Left colon (tissue), 2 donors: ENCODE measurements at regions not wholly inside any gene's neighbourhood (a gene's known extent, or its start where the extent isn't known, plus 50 kb on each side); places are given as distances from the start of the nearest gene placed in this dataset.

ENCODE experiments used
- ATAC-seq: fragments of 200-7000 bp; cut with Tn5 transposase; one replicate; pipeline ENCODE4 v1.9.1; 2020; ENCODE audit warnings: mild to moderate bottlenecking, moderate library complexity
- DNase-seq, 2 donors: peaks; one replicate each; pipeline ENCODE4 v3.0.0-alpha.2; 2020
- intact Hi-C, 2 donors: fragments of 100-400 bp; cut with DNase I in 1 of 2; cut with micrococcal nuclease in 1 of 2; formaldehyde crosslinking; loops; one replicate each; pipeline versions ENCODE4 v1.11.2 to v1.14.0; 2022; cut with DNase I, micrococcal nuclease
- donor health status: DM: no; HTN: no; CAD: no.
- donor health status: DM: yes; HTN: yes; CAD: no.

GRCh38 chr9:30116673-30117217 is 2267.7 kb upstream of the ACO1 start:
- ATAC-seq = no peak
- no peak for DNase-seq
- intact Hi-C loops = no loop called here

GRCh38 chr9:30120666-30121065 is 2263.8 kb upstream of the ACO1 start:
- DNase-seq (no peak), ATAC-seq (no peak)
- intact Hi-C loops = no loop called here

GRCh38 chr9:30121611-30122010 is 2262.8 kb upstream of the ACO1 start:
- intact Hi-C loops = no loop called here
- DNase-seq = no peak
- no peak for ATAC-seq

- intact Hi-C loops = no loop called here
- ATAC-seq (no peak), DNase-seq (no peak)
Observed at GRCh38 chr9:30125881-30126280, 2258.6 kb upstream of the ACO1 start.

- no peak for DNase-seq
- ATAC-seq = no peak
- intact Hi-C loops = no loop called here
Observed at GRCh38 chr9:30127371-30127770, 2257.1 kb upstream of the ACO1 start.

GRCh38 chr9:30140407-30140806 is 2244.0 kb upstream of the ACO1 start:
- ATAC-seq = no peak
- DNase-seq = no peak

GRCh38 chr9:30160570-30160969 is 2223.9 kb upstream of the ACO1 start:
- intact Hi-C loops = no loop called here
- ATAC-seq = no peak
- DNase-seq = no peak

More at GRCh38 chr9:30140407-30140806, 2244.0 kb upstream of the ACO1 start:
- intact Hi-C loops = no loop called here

GRCh38 chr9:30172206-30172605 is 2212.2 kb upstream of the ACO1 start:
- intact Hi-C loops = no loop called here
- no peak for DNase-seq
- no peak for ATAC-seq

- no peak for ATAC-seq
- no peak for DNase-seq
- intact Hi-C loops = no loop called here
Observed at GRCh38 chr9:30178610-30179009, 2205.8 kb upstream of the ACO1 start.

- intact Hi-C loops = no loop called here
- no peak for ATAC-seq
Observed at GRCh38 chr9:30193421-30193820, 2191.0 kb upstream of the ACO1 start.

GRCh38 chr9:30196941-30197340 is 2187.5 kb upstream of the ACO1 start:
- ATAC-seq = no peak
- intact Hi-C loops = no loop called here
- no peak for DNase-seq

More at GRCh38 chr9:30193421-30193820, 2191.0 kb upstream of the ACO1 start:
- no peak for DNase-seq

GRCh38 chr9:30197453-30197852 is 2187.0 kb upstream of the ACO1 start:
- intact Hi-C loops = no loop called here
- DNase-seq (no peak), ATAC-seq (no peak)

GRCh38 chr9:30197954-30198353 is 2186.5 kb upstream of the ACO1 start:
- ATAC-seq (peak; percentile 32), DNase-seq (no peak)
- intact Hi-C loops = no loop called here

- ATAC-seq (no peak), DNase-seq (no peak)
- intact Hi-C loops = no loop called here
Observed at GRCh38 chr9:30198463-30199309, 2185.8 kb upstream of the ACO1 start.

GRCh38 chr9:30201024-30201423 is 2183.4 kb upstream of the ACO1 start:
- ATAC-seq (no peak), DNase-seq (no peak)
- intact Hi-C loops = no loop called here

GRCh38 chr9:30235068-30235467 is 2149.4 kb upstream of the ACO1 start:
- intact Hi-C loops = no loop called here
- no peak for ATAC-seq

GRCh38 chr9:30235564-30235963 is 2148.9 kb upstream of the ACO1 start:
- intact Hi-C loops = no loop called here
- no peak for ATAC-seq
- DNase-seq = no peak

More at GRCh38 chr9:30235068-30235467, 2149.4 kb upstream of the ACO1 start:
- DNase-seq = no peak

GRCh38 chr9:30239878-30240277 is 2144.6 kb upstream of the ACO1 start:
- intact Hi-C loops = no loop called here
- ATAC-seq (no peak), DNase-seq (no peak)

GRCh38 chr9:30243467-30243866 is 2141.0 kb upstream of the ACO1 start:
- DNase-seq = no peak
- intact Hi-C loops = no loop called here
- ATAC-seq = no peak

- no peak for ATAC-seq
- DNase-seq = no peak
- intact Hi-C loops = no loop called here
Observed at GRCh38 chr9:30244877-30245276, 2139.6 kb upstream of the ACO1 start.

GRCh38 chr9:30250872-30251271 is 2133.6 kb upstream of the ACO1 start:
- intact Hi-C loops = no loop called here
- DNase-seq = no peak
- no peak for ATAC-seq
